ENCODE measurements at regions not wholly inside any gene's neighbourhood (a gene's known extent, or its start where the extent isn't known, plus 50 kb on each side); places are given as distances from the start of the nearest gene placed in this dataset.
"Not testable (repeated sequence)": the region's sequence is repeated elsewhere in the genome, so short reads cannot be mapped to it uniquely, and the experiment has no call there.

GRCh38 chr5:118146824-118147223, 841.5 kb downstream of the DTWD2 start:
- no peak for DNase-seq

- no peak for DNase-seq
Observed at GRCh38 chr5:118144540-118144939, 843.8 kb downstream of the DTWD2 start.

- DNase-seq = no peak
Observed at GRCh38 chr5:118139361-118139760, 849.0 kb downstream of the DTWD2 start.

GRCh38 chr5:118126159-118126558, 862.2 kb downstream of the DTWD2 start:
- DNase-seq = no peak

- no peak for DNase-seq
Observed at GRCh38 chr5:118125687-118126086, 862.7 kb downstream of the DTWD2 start.

- no peak for DNase-seq
Observed at GRCh38 chr5:118121258-118121657, 867.1 kb downstream of the DTWD2 start.

- DNase-seq = no peak
Observed at GRCh38 chr5:118115791-118116190, 872.6 kb downstream of the DTWD2 start.

GRCh38 chr5:118111956-118112355, 876.4 kb downstream of the DTWD2 start:
- no peak for DNase-seq

GRCh38 chr5:118107246-118107645, 881.1 kb downstream of the DTWD2 start:
- DNase-seq = not testable (repeated sequence)

GRCh38 chr5:118098716-118099115, 889.6 kb downstream of the DTWD2 start:
- no peak for DNase-seq

- DNase-seq = no peak
Observed at GRCh38 chr5:118095115-118095514, 893.2 kb downstream of the DTWD2 start.

GRCh38 chr5:118088448-118088847, 899.9 kb downstream of the DTWD2 start:
- DNase-seq = no peak

- DNase-seq = no peak
Observed at GRCh38 chr5:118076490-118076889, 911.9 kb downstream of the DTWD2 start.

GRCh38 chr5:118070041-118070440, 918.3 kb downstream of the DTWD2 start:
- DNase-seq = no peak

- DNase-seq = no peak
Observed at GRCh38 chr5:118069452-118069851, 918.9 kb downstream of the DTWD2 start.

- DNase-seq = no peak
Observed at GRCh38 chr5:118068886-118069285, 919.5 kb downstream of the DTWD2 start.

GRCh38 chr5:118063836-118064235, 924.5 kb downstream of the DTWD2 start:
- not testable (repeated sequence) for DNase-seq

GRCh38 chr5:118060833-118061232, 927.5 kb downstream of the DTWD2 start:
- no peak for DNase-seq

GRCh38 chr5:118052503-118052902, 935.8 kb downstream of the DTWD2 start:
- DNase-seq = no peak

GRCh38 chr5:118044169-118044568, 944.2 kb downstream of the DTWD2 start:
- DNase-seq = no peak

GRCh38 chr5:118043531-118043930, 944.8 kb downstream of the DTWD2 start:
- DNase-seq = no peak

GRCh38 chr5:118042076-118042475, 946.3 kb downstream of the DTWD2 start:
- DNase-seq = no peak

GRCh38 chr5:118040496-118040895, 947.9 kb downstream of the DTWD2 start:
- no peak for DNase-seq

GRCh38 chr5:118033686-118034338, 954.5 kb downstream of the DTWD2 start:
- no peak for DNase-seq

GRCh38 chr5:118029807-118030206, 958.5 kb downstream of the DTWD2 start:
- no peak for DNase-seq

Data from CD4-positive, alpha-beta T cell treated with Interleukin-21 for 1 hour (primary cell).